K562 (cell line): ENCODE measurements at regions not wholly inside any gene's neighbourhood (a gene's known extent, or its start where the extent isn't known, plus 50 kb on each side); places are given as distances from the start of the nearest gene placed in this dataset.

Experiments used
- HDAC2 ChIP-seq: fragments of 450-650 bp; IDR thresholded peaks from 2 replicates; pipeline ENCODE4 v1.6.1; 2016; ENCODE audit warnings: mild to moderate bottlenecking
- MAFF ChIP-seq: IDR thresholded peaks from 2 replicates; pipeline ENCODE4 v1.6.1; 2012; ENCODE audit warnings: low read length, improper control_type of control experiment
- ZNF134 ChIP-seq: fragments of 250-450 bp; sonication (Bioruptor Pico); conservative IDR thresholded peaks from 2 replicates; pipeline ENCODE4 v1.4.0; 2020
- TF ChIP-seq, protein P1 (sequence below): fragments of 250-450 bp; sonication (Bioruptor Pico); IDR thresholded peaks from 2 replicates; pipeline ENCODE4 v1.4.0; 2020

DNA sequence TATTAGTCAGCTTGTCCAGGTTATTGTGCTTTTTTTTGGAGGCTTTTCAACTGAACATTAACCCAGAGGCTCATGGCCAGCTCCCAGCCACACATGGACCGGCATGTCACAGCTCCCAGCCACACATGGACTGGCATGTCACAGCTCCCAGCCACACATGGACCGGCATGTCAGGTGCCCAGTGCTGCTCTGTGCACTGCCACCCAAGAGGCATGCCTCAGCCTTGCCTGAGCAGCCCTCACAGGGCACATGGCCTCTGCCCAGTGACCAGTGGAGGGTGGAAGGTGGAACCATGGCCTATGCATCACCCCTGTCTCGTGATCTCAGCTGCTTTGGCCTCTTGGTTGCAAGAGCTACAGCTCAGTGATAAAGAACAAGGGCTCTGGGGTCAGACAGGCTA, 119.8 kb downstream of the OAT start (continued):
- TF ChIP-seq, protein P1, sequence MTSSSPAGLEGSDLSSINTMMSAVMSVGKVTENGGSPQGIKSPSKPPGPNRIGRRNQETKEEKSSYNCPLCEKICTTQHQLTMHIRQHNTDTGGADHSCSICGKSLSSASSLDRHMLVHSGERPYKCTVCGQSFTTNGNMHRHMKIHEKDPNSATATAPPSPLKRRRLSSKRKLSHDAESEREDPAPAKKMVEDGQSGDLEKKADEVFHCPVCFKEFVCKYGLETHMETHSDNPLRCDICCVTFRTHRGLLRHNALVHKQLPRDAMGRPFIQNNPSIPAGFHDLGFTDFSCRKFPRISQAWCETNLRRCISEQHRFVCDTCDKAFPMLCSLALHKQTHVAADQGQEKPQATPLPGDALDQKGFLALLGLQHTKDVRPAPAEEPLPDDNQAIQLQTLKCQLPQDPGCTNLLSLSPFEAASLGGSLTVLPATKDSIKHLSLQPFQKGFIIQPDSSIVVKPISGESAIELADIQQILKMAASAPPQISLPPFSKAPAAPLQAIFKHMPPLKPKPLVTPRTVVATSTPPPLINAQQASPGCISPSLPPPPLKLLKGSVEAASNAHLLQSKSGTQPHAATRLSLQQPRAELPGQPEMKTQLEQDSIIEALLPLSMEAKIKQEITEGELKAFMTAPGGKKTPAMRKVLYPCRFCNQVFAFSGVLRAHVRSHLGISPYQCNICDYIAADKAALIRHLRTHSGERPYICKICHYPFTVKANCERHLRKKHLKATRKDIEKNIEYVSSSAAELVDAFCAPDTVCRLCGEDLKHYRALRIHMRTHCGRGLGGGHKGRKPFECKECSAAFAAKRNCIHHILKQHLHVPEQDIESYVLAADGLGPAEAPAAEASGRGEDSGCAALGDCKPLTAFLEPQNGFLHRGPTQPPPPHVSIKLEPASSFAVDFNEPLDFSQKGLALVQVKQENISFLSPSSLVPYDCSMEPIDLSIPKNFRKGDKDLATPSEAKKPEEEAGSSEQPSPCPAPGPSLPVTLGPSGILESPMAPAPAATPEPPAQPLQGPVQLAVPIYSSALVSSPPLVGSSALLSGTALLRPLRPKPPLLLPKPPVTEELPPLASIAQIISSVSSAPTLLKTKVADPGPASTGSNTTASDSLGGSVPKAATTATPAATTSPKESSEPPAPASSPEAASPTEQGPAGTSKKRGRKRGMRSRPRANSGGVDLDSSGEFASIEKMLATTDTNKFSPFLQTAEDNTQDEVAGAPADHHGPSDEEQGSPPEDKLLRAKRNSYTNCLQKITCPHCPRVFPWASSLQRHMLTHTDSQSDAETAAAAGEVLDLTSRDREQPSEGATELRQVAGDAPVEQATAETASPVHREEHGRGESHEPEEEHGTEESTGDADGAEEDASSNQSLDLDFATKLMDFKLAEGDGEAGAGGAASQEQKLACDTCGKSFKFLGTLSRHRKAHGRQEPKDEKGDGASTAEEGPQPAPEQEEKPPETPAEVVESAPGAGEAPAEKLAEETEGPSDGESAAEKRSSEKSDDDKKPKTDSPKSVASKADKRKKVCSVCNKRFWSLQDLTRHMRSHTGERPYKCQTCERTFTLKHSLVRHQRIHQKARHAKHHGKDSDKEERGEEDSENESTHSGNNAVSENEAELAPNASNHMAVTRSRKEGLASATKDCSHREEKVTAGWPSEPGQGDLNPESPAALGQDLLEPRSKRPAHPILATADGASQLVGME (CRISPR knock-in tag): no peak
- TF ChIP-seq HDAC2 (no peak), MAFF (no peak), ZNF134 (CRISPR knock-in tag) (no peak)
